Parathyroid adenoma (tissue), 2 donors: ENCODE measurements at regions not wholly inside any gene's neighbourhood (a gene's known extent, or its start where the extent isn't known, plus 50 kb on each side); places are given as distances from the start of the nearest gene placed in this dataset.
"Not testable (repeated sequence)": the region's sequence is repeated elsewhere in the genome, so short reads cannot be mapped to it uniquely, and the experiment has no call there.

Source experiments
- H2AFZ ChIP-seq: fragments of 300-600 bp; sonication (generic); one replicate; pipeline ENCODE4 v1.7.0; 2017; ENCODE audit warnings: antibody characterized with exemption, mild to moderate bottlenecking
- H3K27ac ChIP-seq: fragments of 300-600 bp; sonication (generic); one replicate; pipeline ENCODE4 v1.7.0; 2017
- H3K27me3 ChIP-seq: fragments of 300-600 bp; sonication (generic); one replicate; pipeline ENCODE4 v1.7.0; 2017; ENCODE audit warnings: low read length; ENCODE audit not compliant: control insufficient read depth, insufficient read depth
- H3K36me3 ChIP-seq: fragments of 300-600 bp; sonication (generic); one replicate; pipeline ENCODE4 v1.7.0; 2017; ENCODE audit warnings: low read length; ENCODE audit not compliant: control insufficient read depth, insufficient read depth
- H3K4me1 ChIP-seq: fragments of 300-600 bp; sonication (generic); one replicate; pipeline ENCODE4 v1.7.0; 2017; ENCODE audit warnings: control low read depth
- H3K4me2 ChIP-seq: fragments of 300-600 bp; sonication (generic); one replicate; pipeline ENCODE4 v1.7.0; 2017; ENCODE audit warnings: low read length
- H3K4me3 ChIP-seq: fragments of 300-600 bp; sonication (generic); one replicate; pipeline ENCODE4 v1.7.0; 2017; ENCODE audit warnings: low read depth, low read length
- H3K79me2 ChIP-seq: fragments of 300-600 bp; sonication (generic); one replicate; pipeline ENCODE4 v1.7.0; 2017; ENCODE audit warnings: control low read depth
- H3K9ac ChIP-seq: fragments of 300-600 bp; sonication (generic); one replicate; pipeline ENCODE4 v1.7.0; 2017; ENCODE audit warnings: mild to moderate bottlenecking
- H3K9me3 ChIP-seq: fragments of 300-600 bp; sonication (generic); one replicate; pipeline ENCODE4 v1.7.0; 2017; ENCODE audit warnings: low read length; ENCODE audit not compliant: control insufficient read depth
- TF ChIP-seq, protein P1 (sequence below): fragments of 300-600 bp; sonication (generic); IDR thresholded peaks from one replicate; pipeline ENCODE4 v1.7.0; 2017; ENCODE audit warnings: antibody characterized with exemption, mild to moderate bottlenecking
- donor health status: primary hyperparathyroidism.

DNA sequence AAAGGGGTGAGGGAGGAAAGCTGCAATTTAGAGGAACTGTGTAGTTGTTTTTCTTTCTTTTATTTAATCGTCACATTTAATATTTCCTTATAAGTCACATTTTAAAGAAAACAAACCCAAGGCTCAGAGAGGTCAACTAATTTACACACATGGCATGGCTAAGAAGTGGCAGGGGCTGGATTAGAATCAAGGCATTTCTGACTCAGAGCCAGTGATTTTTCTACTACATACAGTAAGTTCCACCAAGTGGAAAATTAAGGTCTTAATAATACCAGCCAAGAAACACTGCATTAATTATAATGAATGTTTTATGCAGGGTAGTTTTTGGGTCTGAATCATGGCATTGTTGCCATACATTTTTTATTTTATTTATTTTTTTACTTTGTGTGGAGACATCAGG lies 607.7 kb upstream of the CITED2 start:
- H2AFZ ChIP-seq = peak overlapping the region; percentile 7
- H3K4me3 ChIP-seq = no peak overlapping the region
- peaks cover 61% of the 10 kb centered on the region for H3K4me1 ChIP-seq
- no peaks in the 10 kb centered on the region for H3K27me3 ChIP-seq
- H3K9ac ChIP-seq = no peak overlapping the region
- peaks cover 1% of the 10 kb centered on the region for H3K36me3 ChIP-seq
- H3K4me2 ChIP-seq = no peak overlapping the region
- H3K79me2 ChIP-seq = no peaks in the 10 kb centered on the region
- TF ChIP-seq, protein P1, sequence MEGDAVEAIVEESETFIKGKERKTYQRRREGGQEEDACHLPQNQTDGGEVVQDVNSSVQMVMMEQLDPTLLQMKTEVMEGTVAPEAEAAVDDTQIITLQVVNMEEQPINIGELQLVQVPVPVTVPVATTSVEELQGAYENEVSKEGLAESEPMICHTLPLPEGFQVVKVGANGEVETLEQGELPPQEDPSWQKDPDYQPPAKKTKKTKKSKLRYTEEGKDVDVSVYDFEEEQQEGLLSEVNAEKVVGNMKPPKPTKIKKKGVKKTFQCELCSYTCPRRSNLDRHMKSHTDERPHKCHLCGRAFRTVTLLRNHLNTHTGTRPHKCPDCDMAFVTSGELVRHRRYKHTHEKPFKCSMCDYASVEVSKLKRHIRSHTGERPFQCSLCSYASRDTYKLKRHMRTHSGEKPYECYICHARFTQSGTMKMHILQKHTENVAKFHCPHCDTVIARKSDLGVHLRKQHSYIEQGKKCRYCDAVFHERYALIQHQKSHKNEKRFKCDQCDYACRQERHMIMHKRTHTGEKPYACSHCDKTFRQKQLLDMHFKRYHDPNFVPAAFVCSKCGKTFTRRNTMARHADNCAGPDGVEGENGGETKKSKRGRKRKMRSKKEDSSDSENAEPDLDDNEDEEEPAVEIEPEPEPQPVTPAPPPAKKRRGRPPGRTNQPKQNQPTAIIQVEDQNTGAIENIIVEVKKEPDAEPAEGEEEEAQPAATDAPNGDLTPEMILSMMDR = no peak
- peak overlapping the region; percentile 74 for H3K27ac ChIP-seq
- H3K9me3 ChIP-seq = no peaks in the 10 kb centered on the region

- Histone ChIP-seq H3K4me2 (no peak overlapping the region), H3K9ac (no peak overlapping the region), H3K9me3 (no peaks in the 10 kb centered on the region), H3K79me2 (no peaks in the 10 kb centered on the region), H3K36me3 (peaks cover 3% of the 10 kb centered on the region), H3K27me3 (no peaks in the 10 kb centered on the region), H3K4me1 (peaks cover 65% of the 10 kb centered on the region), H3K4me3 (no peak overlapping the region), H3K27ac (peak overlapping the region; percentile 74), H2AFZ (peak overlapping the region; percentile 7)
- TF ChIP-seq, protein P1 = no peak
These were observed 607.3 kb upstream of the CITED2 start for GRCh38 chr6:139981768-139982181.

DNA sequence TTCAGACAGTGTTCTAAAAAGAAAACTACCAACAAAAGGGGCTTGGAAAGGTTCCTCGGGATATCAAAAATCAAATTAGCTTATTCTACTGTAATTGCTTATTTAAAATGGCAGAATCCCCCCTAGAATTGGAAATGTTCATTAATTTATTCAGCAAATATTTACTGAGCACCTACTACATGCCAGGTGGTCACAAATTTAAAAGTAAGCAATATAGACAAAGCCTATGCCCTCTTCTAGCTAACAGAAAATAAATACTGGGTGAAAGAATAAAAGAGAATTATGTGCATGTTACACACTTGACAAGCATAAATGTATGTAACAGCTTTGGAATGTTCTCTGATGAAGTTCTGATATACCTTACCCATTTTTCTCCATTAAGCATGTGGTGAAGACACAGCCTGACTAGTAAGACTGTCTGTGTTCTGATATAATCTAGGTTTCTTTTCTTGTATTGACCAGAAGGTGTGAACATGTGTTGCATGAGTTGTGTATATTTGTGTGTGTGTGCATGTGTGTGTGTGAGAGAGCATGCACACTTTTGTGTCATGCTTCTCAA lies 606.7 kb upstream of the CITED2 start:
- Histone ChIP-seq H3K27ac (peak overlapping the region; percentile 74), H3K9me3 (no peaks in the 10 kb centered on the region), H3K4me1 (peaks cover 66% of the 10 kb centered on the region), H3K36me3 (peaks cover 3% of the 10 kb centered on the region), H2AFZ (no peak overlapping the region), H3K4me3 (no peak overlapping the region), H3K27me3 (no peaks in the 10 kb centered on the region), H3K4me2 (no peak overlapping the region), H3K9ac (no peak overlapping the region), H3K79me2 (no peaks in the 10 kb centered on the region)
- TF ChIP-seq, protein P1 = no peak

GRCh38 chr6:139980631-139981030 lies 606.2 kb upstream of the CITED2 start:
- peak overlapping the region; percentile 74 for H3K27ac ChIP-seq
- not testable (repeated sequence) for H3K9ac ChIP-seq, H3K79me2 ChIP-seq, H3K9me3 ChIP-seq, H3K27me3 ChIP-seq, H3K36me3 ChIP-seq, H3K4me3 ChIP-seq, H2AFZ ChIP-seq, H3K4me2 ChIP-seq
- peaks cover 71% of the 10 kb centered on the region for H3K4me1 ChIP-seq

GRCh38 chr6:139979021-139979725 lies 604.7 kb upstream of the CITED2 start:
- Histone ChIP-seq H3K4me3 (peak overlapping the region; percentile 20), H3K9ac (no peak overlapping the region), H3K79me2 (no peaks in the 10 kb centered on the region), H3K4me1 (peaks cover 71% of the 10 kb centered on the region), H2AFZ (no peak overlapping the region), H3K27ac (peak overlapping the region; percentile 74), H3K27me3 (no peaks in the 10 kb centered on the region), H3K36me3 (peaks cover 3% of the 10 kb centered on the region), H3K9me3 (no peaks in the 10 kb centered on the region), H3K4me2 (peak overlapping the region; percentile 51)
- TF ChIP-seq, protein P1 = peak; percentile 31
